GM18909 (cell line): ENCODE measurements at regions not wholly inside any gene's neighbourhood (a gene's known extent, or its start where the extent isn't known, plus 50 kb on each side); places are given as distances from the start of the nearest gene placed in this dataset.

Experiments
- ATAC-seq: cut with Tn5 transposase; IDR thresholded peaks from one replicate; pipeline ENCODE4 v1.9.1; 2021; ENCODE audit warnings: mild to moderate bottlenecking; ENCODE audit not compliant: unreplicated experiment, poor library complexity

GRCh38 chrX:43002526-43003203, 224.7 kb upstream of the PPP1R2C start:
- peak; percentile 86 for ATAC-seq

- ATAC-seq, result peak; percentile 39
Observed at GRCh38 chrX:43003204-43003565, 225.2 kb upstream of the PPP1R2C start.

- no peak for ATAC-seq
Observed at GRCh38 chrX:43003939-43004338, 226.0 kb upstream of the PPP1R2C start.

- ATAC-seq, result no peak
Observed at GRCh38 chrX:43005561-43005960, 227.6 kb upstream of the PPP1R2C start.

- no peak for ATAC-seq
Observed at GRCh38 chrX:43008356-43008755, 230.4 kb upstream of the PPP1R2C start.

- ATAC-seq, result no peak
Observed at GRCh38 chrX:43016021-43016420, 238.1 kb upstream of the PPP1R2C start.

GRCh38 chrX:43018031-43018430, 240.1 kb upstream of the PPP1R2C start:
- no peak for ATAC-seq

- ATAC-seq, result no peak
Observed at GRCh38 chrX:43019021-43019420, 241.1 kb upstream of the PPP1R2C start.

GRCh38 chrX:43025806-43026315, 247.9 kb upstream of the PPP1R2C start:
- no peak for ATAC-seq

- no peak for ATAC-seq
Observed at GRCh38 chrX:43064096-43064495, 286.1 kb upstream of the PPP1R2C start.

GRCh38 chrX:43065978-43066377, 288.0 kb upstream of the PPP1R2C start:
- no peak for ATAC-seq

GRCh38 chrX:43068639-43069038, 290.7 kb upstream of the PPP1R2C start:
- ATAC-seq, result no peak

GRCh38 chrX:43083016-43083415, 305.1 kb upstream of the PPP1R2C start:
- no peak for ATAC-seq

GRCh38 chrX:43087830-43088229, 309.9 kb upstream of the PPP1R2C start:
- ATAC-seq, result no peak

- ATAC-seq, result no peak
Observed at GRCh38 chrX:43096830-43097229, 318.9 kb upstream of the PPP1R2C start.

- no peak for ATAC-seq
Observed at GRCh38 chrX:43106009-43106408, 328.0 kb upstream of the PPP1R2C start.

GRCh38 chrX:43108828-43109227, 330.9 kb upstream of the PPP1R2C start:
- ATAC-seq, result no peak

- no peak for ATAC-seq
Observed at GRCh38 chrX:43121637-43122036, 343.7 kb upstream of the PPP1R2C start.

GRCh38 chrX:43139645-43140044, 361.7 kb upstream of the PPP1R2C start:
- no peak for ATAC-seq

- no peak for ATAC-seq
Observed at GRCh38 chrX:43140582-43140981, 362.6 kb upstream of the PPP1R2C start.

GRCh38 chrX:43141885-43142284, 363.9 kb upstream of the PPP1R2C start:
- ATAC-seq, result no peak

GRCh38 chrX:43148305-43148704, 370.3 kb upstream of the PPP1R2C start:
- no peak for ATAC-seq
